ENCODE measurements at regions not wholly inside any gene's neighbourhood (a gene's known extent, or its start where the extent isn't known, plus 50 kb on each side); places are given as distances from the start of the nearest gene placed in this dataset.

DNA sequence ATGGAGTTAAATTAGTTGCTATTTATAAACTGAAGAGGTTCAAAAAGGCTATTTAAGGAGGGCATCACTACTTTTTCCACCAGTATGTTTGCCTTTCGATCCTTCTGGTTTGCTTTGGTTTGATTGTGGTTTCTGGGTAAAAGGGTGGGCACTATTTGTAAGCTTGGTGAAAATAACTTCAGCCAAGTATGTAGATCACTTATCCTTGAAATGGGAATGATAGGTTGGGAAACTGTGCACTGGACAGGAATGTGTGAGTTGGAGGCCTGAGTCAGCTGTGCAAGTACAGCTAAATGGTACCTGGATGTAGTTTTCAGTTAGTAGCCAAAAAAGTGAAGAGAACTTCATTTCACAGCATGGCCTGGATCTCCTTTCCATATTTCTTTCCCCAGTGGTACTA, 466.2 kb downstream of the ENC1 start:
- DNase-seq: no peak

DNA sequence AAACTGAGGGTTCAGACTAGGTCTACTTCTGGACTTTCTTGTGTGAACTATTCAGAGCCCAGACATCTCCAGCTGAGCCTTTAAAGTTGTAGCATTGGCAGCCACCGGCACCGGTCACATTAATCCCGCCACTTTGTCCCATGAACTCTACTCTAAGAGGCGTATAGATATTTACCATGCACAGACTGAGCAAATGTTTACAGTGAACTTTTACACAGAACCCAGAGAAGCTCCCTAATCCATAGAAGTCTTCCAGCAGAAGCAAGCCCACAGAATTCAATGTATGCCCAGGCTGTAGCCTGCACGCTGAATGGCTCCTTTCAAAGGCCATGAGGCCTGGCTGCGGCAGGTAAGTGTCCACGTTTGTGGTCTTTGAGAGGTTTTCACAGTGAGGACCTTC, 466.9 kb downstream of the ENC1 start:
- DNase-seq: no peak

DNA sequence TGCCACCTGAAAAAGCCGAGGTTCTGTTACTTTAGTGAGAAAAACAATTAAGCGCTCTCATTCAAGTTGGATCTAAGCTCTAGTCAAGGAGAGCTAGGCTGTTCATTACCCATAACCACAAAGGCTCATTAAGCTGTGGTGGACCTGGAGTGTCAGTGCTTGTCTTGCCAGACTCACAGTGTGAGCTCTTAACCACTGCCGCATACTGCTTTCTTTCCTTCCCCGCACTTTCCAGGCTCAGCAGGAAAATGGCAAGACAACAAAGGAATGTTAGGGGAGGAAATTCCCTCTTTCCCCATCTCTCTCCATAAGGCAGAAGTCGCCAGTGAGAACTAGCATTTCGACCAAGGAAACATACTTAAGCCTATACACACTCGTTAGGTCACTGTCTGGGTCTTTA, 467.3 kb downstream of the ENC1 start:
- DNase-seq: no peak

DNA sequence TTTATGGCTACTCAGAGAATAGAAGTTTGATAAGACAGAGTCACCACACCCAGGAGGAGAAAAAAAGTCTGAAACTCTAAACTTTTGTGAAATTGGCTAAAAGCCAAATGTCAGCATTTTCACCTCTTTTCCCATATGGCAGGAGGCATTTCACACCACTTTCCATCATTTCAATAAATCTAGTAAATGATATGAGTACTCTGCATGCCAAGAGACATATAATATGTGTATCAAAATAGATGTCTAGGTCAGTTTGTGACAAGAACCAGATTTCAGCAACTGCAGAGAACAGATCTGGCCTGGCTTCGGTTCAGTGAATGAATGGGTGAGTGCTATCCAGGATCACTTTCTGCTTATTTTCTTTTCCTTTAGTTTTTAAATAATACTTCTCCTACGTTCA, 470.8 kb downstream of the ENC1 start:
- no peak for DNase-seq

DNA sequence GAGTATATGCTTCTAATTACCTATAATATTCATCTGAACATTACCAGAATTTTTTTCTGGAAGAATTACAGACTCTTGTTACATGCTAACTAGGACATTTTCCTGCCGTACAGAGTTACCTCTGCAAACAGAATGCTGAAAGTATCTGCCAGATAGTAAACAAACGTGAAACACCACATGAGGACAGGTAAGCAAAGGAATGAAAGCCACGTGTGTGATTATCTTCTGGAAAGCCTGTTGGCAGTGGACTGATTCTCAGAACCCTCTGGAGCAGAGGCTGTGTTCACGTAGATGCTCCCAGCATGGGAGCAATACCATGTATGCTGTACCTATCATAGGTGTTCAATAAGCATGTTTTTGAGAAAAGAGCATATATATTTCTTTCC, 472.6 kb downstream of the ENC1 start:
- no peak for DNase-seq

DNA sequence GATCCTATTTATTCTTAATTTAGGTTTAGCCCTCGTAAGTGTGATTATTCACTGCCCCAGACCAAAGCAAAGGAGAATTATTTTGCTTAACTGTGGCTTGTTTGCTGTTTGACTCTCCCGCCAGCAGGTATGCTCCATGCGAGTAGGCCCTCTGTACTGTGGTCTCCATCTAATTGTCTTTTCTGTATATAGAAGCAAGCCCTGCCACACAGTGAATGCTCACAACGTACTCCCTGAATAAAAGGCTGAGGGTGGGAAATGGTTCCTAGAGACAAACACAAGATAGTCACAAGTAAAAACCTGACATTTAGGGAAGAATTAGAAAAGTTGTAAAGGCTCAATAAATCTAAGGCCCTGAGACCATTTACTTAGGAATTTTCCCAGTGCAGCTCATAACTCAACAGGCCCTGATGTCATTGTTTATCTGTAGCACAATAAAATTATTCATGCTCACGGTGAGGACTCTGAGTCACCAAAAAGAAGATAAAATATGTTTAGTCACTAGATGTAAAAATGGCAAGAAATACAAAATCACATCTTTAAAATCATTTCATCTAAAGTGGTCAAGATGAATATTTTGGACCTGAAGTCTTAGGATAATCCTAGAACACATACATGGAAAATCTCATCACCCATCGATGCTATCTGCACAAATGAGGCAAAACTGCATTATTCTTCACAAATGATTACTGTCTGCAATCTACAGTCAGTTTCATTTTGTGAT, 473.2 kb downstream of the ENC1 start:
- no peak for DNase-seq

DNA sequence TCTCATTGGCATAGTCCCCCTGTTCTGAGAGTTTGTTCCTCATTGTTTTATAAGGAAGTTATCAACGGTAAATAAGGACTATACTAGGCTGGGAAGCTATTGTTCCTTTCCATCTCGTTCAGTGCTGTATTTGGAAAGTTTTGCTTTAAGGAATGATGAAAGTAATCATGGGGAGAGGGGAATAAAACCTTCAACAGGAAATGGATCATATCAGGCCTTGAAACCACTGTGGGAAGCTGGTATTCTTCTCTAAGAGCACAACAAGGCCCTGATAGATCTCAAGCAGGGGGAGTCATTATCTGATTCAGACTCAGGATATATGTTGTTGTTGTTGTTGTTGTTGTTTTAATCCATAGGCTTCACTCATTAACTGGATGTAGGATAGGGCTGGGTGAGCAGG, 474.5 kb downstream of the ENC1 start:
- DNase-seq: no peak

DNA sequence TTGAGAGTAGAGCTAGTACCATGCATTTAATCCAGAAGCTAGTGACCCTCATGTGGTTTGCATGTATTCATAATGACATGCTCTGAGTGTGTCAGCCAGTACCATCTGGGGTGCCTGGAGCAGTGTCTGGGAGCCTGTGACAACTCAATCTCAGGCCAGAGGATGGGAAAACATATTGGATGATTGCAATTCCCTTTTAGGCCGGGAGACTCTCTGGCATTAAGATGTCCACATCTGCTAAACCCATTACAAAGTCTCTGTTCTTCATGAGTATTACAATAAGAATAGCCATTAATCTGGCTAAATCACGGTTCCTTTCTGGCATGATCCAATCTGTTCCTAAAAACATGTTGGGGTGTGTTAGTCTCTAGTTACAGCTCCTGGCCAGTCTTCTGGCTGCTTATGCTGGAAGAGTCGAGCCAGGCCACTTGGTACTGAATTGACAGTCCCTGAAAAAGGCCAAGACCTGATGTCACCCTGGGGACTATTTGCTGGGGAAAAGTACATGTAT, 475.7 kb downstream of the ENC1 start:
- no peak for DNase-seq

DNA sequence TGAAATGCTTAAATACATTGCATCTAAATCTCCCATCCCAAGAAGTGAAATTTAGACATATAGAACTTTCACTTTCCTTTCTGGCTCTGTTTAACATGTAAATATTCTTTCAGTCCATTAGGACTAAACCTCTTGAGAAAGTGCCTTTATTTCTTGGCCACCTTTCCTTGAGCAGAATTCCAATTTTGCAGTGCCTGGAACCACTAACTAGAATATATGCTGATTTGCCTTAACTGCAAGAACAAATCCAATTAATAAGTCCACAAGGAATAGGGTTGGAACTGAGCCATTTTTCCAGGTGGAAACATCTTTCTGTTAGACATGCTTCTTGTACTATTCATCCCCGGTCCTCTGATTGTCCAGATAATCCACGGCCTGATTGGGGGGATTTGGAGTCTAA, 478.0 kb downstream of the ENC1 start:
- DNase-seq: no peak

DNA sequence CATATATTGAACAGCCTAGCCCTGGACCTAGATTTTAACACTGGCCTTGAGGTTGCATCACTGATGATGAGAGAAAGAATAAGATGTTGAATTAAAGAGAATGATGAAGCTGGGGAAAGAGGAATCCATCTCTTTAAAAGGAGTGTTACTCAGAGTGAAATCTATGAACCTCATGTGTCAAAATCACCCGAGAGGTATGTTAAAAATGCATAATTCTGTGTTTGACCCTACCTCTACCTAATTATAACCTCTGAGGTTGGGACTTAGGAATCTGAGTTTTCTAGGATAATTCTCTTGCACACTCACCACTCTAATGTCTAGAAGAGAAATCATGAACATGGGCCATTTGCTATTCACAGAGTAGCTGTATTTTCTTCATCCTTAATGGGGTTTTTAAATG, 479.4 kb downstream of the ENC1 start:
- no peak for DNase-seq

DNA sequence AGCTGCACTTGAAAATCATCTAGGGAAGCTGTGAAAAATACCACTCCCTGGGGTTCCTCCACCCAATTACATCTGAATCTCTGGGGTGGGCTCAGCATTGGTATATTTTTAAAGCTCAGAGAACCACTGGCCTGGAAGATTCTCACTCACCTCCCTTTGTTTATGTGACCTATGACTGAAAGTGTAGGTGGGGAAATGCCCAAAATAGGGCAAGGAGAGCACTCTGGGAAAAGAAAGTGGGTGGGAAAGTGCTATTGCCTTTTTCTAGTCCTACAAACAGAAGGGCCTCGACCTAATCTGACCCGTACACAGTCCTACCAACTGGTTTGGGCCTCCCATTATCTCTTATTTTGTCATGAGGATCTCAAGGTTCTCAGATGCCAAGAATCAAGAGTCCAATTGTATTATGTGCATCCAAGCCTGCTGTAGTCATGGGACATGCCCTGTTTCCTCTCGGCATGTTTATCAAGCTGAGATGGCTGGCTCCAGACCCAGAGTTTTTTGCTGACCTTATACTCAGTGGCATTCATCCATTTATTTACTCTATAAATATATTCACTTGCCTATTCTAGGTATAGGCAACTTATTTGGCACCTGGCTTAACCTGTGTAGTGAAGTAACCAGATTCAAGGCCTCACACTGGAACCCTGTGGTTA, 483.7 kb downstream of the ENC1 start:
- no peak for DNase-seq

DNA sequence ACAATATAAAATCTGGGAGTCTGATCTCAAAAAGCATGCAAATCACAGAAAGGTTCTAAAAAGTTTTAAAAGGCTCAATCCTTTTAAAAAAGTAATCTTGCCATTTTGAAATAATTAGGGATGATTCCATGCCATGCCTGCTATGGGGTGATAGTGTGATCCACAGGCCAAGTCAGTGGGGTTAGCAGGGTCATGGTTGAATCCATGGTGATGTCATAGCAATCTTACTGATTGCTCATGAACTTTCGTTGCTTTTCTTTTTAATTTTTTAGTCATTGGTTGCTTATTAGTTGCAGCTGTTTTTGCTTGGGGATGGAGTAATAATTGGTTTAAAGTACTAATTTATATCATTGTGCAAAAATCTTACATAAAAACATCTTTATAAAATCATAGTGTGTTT, 485.0 kb downstream of the ENC1 start:
- DNase-seq: no peak

DNA sequence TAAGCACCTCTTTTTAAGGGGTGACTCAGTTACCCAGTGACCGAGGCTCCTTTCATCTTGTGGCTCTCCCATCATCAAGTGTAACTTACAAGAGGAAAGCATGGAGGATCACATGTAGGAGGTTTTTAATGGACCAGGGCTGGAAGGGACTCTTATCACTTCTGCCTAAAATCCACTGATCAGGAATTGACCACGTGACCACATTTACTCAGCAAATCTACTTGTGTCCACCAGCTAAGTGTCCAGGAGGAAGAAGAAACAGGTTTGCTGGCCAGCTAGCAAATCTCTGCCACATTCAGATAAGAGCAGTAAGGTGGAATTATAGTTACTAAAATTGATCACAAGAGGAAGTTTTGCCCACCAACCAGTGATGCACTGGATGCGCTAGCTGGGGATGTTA, 486.0 kb downstream of the ENC1 start:
- no peak for DNase-seq

DNA sequence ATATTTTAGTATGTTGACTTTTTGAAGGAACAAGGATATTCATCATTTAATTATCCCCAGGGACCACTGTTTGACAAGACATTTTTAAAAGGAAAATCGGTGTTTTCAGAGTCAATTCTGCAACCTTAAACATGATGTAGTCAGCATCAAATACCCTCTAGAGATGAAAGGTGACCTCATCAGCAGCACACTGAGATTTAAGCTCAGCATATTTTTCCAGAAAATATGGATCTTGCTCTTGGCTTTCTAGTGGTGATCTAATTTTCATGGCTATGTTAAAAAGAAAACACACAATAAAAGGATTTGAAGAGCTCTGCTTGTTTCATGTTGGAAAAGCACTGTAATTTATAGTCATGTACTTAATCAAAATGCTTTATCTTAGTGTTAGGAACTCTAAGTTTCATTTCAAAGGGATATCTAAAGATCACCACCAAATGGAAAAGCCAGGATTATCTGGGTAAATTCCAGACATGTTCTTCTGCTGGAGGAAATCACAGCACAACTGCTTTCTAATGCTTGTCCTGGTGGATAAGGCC, 487.2 kb downstream of the ENC1 start:
- DNase-seq: no peak

DNA sequence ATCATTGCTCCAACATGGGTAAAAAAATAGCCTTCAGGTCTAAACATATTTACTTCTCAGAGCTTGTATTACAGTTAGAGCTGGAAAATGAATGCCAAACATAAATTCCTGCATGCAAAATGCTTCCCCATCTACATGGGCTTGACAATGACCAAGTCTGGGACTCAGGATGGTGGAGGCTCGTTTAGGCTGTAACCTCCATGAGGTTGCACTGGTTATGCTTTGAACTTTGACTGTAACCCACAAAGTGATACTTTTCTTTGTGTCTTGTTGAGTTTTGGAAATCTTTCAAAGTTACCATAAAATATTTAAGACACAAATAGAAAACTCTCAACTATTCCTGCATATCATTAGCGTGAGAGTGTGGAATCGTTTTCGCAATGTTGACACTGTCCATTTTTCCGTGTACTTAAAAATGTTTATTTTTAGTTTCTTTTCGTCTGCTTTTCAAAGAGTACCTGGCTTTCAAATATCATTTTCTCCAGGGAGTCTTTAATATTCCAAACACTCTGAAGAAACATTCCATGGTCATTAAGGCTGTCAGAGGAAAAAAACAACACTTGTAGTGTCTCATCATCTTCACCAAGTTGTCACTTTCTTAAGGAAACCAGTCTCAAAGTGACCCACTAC, 487.8 kb downstream of the ENC1 start:
- no peak for DNase-seq

DNA sequence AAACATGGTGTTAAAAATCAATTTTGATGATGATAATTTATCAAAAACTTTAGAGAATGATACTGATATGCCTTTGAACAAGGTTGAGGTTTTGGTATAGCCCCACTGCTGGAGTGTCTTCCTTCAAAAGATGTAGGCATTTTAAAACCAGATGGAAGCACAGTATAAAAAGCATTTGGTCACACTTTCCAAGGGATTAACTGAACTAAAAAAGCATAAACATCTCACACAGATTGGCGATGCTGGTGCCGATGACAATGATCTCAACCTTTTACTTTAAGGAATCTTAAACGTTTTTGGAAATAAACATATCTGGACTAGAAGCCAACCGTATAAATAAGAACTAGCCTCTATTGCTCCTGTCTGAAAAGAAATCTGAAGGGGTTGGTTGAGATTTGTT, 488.4 kb downstream of the ENC1 start:
- no peak for DNase-seq

DNA sequence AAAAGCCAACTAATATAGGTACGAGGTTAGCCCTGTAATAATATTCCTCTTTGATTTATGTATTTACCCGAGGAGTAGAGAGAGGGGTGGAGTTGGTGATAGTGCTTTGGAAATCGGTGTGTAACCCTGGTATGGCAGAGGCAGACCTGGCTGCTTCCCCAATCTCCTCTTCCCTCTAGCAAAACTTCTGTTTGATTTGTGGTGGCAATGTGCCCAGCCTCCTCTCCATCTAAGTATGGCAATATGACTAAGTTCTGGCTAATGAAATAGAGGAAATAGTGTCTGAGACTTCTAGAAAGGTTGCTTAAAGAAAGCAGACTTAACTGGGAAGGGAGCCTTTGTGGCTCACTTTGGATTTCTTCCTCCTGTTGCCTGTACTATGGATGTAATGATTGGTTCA, 491.1 kb downstream of the ENC1 start:
- DNase-seq: no peak

DNA sequence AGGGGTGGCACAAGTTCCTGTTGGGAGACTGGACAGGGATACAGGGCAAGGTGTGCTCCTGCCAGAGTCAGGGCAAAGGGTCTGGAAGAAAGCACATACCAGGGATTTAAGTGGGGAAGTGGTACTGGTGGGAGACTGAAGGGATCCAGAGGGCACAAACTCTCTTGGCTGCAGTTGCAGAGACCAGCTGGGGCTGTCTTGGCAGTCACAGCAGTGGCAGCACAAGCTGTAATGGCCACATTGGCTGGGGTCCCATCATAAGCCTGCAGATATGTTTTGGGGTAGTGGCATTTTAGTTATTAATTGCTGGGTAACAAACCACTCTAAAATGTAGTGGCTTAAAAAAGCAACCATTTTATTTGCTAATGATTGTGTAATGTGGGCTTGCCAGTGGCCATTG, 492.2 kb downstream of the ENC1 start:
- no peak for DNase-seq

DNA sequence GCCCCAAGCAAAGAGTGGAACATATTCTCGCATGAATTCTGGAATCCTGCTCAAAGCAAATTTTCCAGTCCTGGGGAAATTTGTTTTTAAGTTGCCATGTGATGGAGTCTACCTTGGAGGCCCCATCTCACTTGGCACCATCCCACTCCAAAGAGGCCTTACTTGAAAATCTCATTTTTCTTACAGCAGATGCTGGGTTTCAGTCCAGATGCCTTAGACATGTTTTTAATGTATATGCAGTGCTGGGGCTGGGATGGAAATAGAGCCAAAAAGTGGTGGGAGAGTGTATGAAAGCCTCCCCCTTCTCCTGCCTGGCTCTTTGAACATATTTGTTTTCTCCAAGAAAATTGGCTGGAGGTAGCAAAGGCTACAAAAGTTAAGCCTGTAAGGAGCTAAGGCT, 493.7 kb downstream of the ENC1 start:
- no peak for DNase-seq

DNA sequence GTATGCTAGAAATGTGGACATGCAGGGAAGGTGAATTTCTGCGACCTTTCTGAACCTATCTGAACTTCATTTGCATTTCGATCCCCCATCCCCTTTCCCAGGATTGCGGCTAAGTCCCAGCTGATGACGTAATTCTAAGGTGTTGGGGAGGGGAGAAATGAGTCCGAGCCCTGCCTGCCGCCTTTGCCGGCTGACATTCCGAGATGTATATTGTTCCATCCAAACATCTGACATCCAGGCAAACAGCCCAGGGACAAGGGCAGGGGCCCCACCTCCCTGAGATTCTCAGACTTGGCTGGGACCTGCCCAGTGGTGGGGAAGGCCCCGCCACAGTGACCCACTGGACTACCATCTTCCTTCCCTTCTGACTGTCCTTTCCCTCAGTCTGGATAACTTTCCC, 494.6 kb downstream of the ENC1 start:
- DNase-seq: no peak

DNA sequence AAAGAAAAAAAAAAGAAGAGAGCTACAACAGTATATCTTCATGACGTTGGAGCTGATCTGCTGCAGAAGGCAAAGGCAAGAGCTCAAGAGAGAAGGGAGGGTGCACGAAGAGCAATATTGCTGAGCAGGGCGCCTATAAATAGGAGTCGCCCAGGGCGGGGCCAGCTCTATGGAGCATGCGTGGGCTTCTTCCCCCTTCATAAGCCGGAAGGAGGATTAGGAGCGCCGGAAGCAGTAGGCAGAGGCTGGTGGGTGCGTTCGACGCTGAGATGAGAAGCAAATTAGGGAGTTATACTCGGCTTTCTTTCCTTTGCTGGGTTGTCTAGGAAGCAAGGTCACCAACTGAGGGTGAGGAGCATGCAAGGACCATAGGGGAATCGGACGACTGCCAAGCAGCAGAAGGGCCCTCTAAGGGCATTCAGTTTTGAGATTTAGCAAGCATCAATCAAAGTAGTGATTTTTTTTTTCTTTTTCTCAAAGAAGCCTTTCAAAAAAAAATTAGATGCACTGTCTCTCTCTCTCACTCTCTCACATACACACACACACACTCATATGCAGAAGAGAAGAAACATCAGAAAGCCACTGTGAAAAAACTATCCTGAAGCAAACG, 496.7 kb downstream of the ENC1 start:
- no peak for DNase-seq

DNA sequence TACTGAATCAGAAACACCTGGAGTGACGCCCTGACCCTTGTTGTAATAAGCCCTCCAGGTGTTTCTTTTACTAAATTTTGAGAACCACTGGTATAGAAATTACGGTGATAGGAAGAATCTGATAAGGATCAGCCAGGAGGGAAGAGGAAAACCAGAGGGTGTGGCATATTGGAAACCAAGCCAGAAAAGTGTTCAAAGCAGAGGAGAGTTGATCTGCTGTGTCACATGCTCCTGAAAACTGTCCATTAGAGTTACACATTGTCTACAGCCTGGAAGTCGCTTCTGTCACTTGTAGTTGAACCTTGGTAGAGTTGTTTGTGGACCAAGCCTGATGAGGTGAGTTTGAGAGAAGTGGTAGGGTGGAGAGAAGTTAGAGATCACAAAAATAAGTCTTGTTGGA, 497.4 kb downstream of the ENC1 start:
- DNase-seq: no peak

DNA sequence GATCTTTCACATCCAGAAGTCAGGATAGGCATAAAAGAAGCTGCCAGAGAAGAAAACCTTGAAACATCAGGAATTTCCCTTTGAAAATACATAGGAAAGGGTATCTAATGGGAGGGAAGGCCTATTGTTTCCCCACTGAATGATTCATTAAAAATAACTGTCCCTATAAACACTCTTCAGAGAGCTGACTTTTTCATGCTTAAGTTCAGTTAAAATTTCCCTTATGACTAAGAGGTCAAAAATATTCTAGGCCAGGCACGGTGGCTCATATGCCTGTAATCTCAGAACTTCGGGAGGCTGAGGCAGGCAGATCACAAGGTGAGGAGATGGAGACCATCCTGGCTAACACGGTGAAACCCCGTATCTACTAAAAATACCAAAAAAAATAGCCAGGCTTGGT, 499.5 kb downstream of the ENC1 start:
- DNase-seq: no peak

DNA sequence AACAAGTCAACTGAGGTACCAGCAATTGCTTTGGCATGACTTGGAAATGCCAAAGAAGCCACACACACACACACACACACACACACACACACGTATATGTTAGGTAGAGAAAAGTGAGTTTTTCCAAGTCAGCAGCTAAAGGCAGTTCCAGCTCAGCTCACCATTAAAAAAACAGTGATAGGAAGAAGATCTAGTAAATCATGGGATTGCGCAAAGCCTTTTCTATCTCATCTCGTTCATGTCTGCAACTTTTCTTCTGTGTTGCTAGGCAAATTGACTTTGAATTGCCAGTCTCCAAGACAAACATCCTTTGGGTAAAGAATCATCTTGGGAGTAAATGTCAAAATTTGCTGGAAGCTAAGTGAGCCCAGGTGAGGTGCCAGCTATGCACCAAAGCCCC, 500.1 kb downstream of the ENC1 start:
- no peak for DNase-seq
